Testis (tissue), 2 donors: ENCODE measurements at regions not wholly inside any gene's neighbourhood (a gene's known extent, or its start where the extent isn't known, plus 50 kb on each side); places are given as distances from the start of the nearest gene placed in this dataset.

Experiments
- DNase-seq: peaks from one replicate; pipeline ENCODE4 v3.0.0-alpha.2; 2019
- H3K27ac ChIP-seq, 2 donors: fragments of 200-600 bp; sonication (generic); one replicate each; pipeline ENCODE4 v1.5.1; 2019
- H3K27me3 ChIP-seq: fragments of 200-600 bp; sonication (generic); one replicate; pipeline ENCODE4 v1.5.1; 2019
- H3K36me3 ChIP-seq: fragments of 200-600 bp; sonication (generic); one replicate; pipeline ENCODE4 v1.5.1; 2017; ENCODE audit warnings: low read depth; ENCODE audit errors: missing control alignments
- H3K4me1 ChIP-seq: fragments of 200-600 bp; sonication (generic); one replicate; pipeline ENCODE4 v1.5.1; 2019
- H3K4me3 ChIP-seq, 2 donors: fragments of 200-600 bp; sonication (generic); one replicate each; pipeline ENCODE4 v1.5.1; 2017 to 2019
- H3K9me3 ChIP-seq: fragments of 200-600 bp; sonication (generic); one replicate; pipeline ENCODE4 v1.5.1; 2017
- POLR2A ChIP-seq: fragments of 450-650 bp; IDR thresholded peaks from one replicate; pipeline ENCODE4 v1.6.1; 2017; ENCODE audit warnings: antibody characterized with exemption, mild to moderate bottlenecking, moderate library complexity
- WGBS, 2 donors: methylation state at CpG; one replicate each; pipeline ENCODE4 v1.1.5; 2018; 5-methylcytosine and 5-hydroxymethylcytosine counted together
- intact Hi-C: fragments of 100-400 bp; cut with DNase I; formaldehyde crosslinking; loops from one replicate; pipeline ENCODE4 v1.15.1; 2023; ENCODE audit warnings: low total_unique reads
- TF ChIP-seq, protein P1 (sequence below), 3 experiments: fragments of 450-650 bp in 2 of 3; fragments of 200-600 bp in 1 of 3; sonication (generic) in 1 of 3; IDR thresholded peaks; one replicate each; pipeline ENCODE4 v1.5.1; 2016 to 2019; ENCODE audit warnings: antibody characterized with exemption in 3 of 3, mild to moderate bottlenecking in 2 of 3, moderate library complexity in 1 of 3

DNA sequence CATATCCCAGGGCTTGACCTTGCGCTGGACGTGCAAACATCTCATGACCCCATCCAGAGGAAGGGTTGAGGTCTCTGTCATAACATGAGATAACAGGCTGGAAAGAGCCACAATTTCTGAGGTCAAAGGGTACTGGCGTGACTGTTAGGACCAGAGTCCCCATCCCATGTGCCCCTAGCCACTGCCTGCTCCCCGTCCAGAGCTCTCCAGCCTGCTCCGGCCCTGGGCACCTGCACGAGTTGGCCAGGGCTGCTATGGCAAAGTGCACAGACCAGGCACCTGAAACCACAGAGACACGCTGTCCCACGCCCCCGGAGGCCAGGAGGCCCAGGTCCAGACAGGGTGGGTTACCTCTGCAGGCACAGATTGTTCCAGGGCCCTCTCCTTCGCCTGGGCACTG lies 58.9 kb downstream of the SHANK2 start:
- 94% methylated on average over 10 of the region's 10 CpGs for WGBS, 2 donors
- no peak for DNase-seq
- intact Hi-C loops = no loop called here
- Histone ChIP-seq H3K36me3 (no peaks in the 10 kb centered on the region), H3K27me3 (no peaks in the 10 kb centered on the region), H3K27ac (no peak overlapping the region), H3K9me3 (no peaks in the 10 kb centered on the region), H3K4me1 (no peaks in the 10 kb centered on the region), H3K4me3 (no peak overlapping the region)
- TF ChIP-seq, protein P1, sequence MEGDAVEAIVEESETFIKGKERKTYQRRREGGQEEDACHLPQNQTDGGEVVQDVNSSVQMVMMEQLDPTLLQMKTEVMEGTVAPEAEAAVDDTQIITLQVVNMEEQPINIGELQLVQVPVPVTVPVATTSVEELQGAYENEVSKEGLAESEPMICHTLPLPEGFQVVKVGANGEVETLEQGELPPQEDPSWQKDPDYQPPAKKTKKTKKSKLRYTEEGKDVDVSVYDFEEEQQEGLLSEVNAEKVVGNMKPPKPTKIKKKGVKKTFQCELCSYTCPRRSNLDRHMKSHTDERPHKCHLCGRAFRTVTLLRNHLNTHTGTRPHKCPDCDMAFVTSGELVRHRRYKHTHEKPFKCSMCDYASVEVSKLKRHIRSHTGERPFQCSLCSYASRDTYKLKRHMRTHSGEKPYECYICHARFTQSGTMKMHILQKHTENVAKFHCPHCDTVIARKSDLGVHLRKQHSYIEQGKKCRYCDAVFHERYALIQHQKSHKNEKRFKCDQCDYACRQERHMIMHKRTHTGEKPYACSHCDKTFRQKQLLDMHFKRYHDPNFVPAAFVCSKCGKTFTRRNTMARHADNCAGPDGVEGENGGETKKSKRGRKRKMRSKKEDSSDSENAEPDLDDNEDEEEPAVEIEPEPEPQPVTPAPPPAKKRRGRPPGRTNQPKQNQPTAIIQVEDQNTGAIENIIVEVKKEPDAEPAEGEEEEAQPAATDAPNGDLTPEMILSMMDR (IDR thresholded peaks at IDR 0.05) = no peak
- no peak for TF ChIP-seq POLR2A

DNA sequence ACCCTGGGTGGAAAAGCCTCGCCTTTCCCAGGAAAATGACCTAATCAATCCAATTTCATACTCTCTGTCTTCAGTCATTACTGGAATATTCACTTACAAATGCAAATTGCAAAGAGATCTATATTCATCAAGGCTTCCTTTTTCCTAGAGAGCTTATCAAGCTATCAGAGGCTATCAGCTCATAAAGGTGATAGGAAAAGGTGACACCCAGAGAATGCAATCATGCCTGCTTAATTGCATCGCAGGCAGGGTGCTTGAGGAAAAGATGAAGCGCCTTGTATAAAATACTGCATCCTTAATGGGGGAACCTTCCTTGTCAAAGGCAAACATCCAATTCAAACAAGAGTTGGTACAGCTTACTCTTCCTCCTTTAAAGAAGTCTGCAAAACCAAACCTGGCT lies 59.7 kb downstream of the SHANK2 start:
- Histone ChIP-seq H3K4me3 (no peak overlapping the region), H3K27me3 (no peaks in the 10 kb centered on the region), H3K36me3 (no peaks in the 10 kb centered on the region), H3K27ac (no peak overlapping the region), H3K4me1 (no peaks in the 10 kb centered on the region), H3K9me3 (no peaks in the 10 kb centered on the region)
- TF ChIP-seq POLR2A = no peak
- TF ChIP-seq, protein P1 (IDR thresholded peaks at IDR 0.05) = no peak
- intact Hi-C loops = no loop called here
- no peak for DNase-seq
- 86 to 89% methylated on average over 3 of the region's 3 CpGs for WGBS, 2 donors

DNA sequence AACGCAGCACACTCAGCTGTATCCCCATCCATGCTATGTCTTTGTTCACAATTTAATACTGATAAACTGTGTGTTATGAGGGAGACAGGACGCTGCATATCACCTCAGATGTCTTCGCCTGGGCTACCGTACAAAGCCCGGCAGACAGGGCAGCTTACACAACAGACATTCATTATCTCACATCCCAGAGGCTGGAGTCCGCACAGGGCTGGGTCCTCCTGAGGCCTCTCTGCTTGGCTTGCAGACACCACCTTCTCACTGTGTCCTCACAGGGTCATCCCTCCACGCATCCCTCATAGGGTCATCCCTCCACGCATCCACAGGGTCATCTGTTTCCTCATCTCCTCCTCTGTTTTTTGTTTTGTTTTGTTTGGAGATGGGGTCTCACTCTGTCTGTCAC lies 61.2 kb downstream of the SHANK2 start:
- Histone ChIP-seq H3K27ac (no peak overlapping the region), H3K4me3 (no peak overlapping the region), H3K4me1 (no peaks in the 10 kb centered on the region), H3K36me3 (no peaks in the 10 kb centered on the region), H3K9me3 (no peaks in the 10 kb centered on the region), H3K27me3 (no peaks in the 10 kb centered on the region)
- DNase-seq = no peak
- intact Hi-C loops = no loop called here
- WGBS, 2 donors = 91 to 95% methylated on average over 8 of the region's 8 CpGs
- no peak for TF ChIP-seq POLR2A
- TF ChIP-seq, protein P1 (IDR thresholded peaks at IDR 0.05) = no peak

DNA sequence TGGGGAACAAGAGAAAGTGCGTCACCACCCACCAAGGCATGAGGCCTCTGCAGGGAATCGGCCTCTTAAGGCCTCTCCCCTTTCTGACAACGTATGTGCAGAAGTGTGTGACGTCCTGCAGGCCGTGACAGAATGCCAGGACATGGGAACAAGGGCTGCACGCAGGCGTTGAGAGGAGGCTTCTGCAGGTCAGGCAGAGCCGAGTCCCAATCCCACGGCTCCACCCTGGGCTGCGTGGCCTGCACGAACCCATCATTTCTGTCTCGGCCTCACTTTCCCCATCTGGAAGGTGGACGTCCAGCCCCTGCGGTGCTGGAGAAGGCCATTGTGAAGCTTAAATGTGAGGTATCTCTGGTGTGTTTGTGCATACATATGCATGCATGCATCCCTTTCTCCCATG lies 61.8 kb downstream of the SHANK2 start:
- Histone ChIP-seq H3K9me3 (no peaks in the 10 kb centered on the region), H3K4me3 (no peak overlapping the region), H3K27me3 (no peaks in the 10 kb centered on the region), H3K4me1 (no peaks in the 10 kb centered on the region), H3K36me3 (no peaks in the 10 kb centered on the region), H3K27ac (no peak overlapping the region)
- WGBS, 2 donors = 95 to 98% methylated on average over 10 to 14 of the region's 14 CpGs
- intact Hi-C loops = no loop called here
- TF ChIP-seq POLR2A = no peak
- TF ChIP-seq, protein P1 (IDR thresholded peaks at IDR 0.05) = no peak
- no peak for DNase-seq

DNA sequence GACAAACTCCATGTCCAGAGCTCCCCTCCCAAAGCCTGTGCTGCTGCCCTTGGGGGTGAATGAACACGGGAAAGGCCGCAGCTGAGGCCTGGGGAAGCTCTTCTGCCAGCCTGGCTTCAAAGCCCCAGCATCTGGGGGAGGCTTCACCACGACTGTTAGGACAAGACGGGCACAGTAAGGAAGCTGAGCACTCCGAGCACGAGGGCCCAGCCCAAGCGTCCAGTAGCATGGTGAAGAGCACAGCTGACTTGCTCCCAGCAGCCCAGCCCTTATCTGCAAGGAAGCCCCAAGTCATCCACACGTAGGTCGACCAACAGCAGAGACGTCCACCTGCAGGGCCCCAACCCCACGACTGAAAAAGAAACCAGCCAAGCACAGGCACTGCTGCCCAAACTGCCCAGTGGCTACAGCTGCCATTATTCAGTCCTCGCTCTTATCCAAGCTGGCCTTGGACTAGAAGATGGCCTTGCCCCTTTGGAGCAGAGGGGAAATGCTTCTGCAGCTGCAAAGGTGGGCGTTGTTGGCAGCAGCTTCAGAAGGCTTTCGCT lies 62.5 kb downstream of the SHANK2 start:
- no peaks in the 10 kb centered on the region for H3K9me3 ChIP-seq
- 80% methylated on average over 4 to 12 of the region's 14 CpGs for WGBS, 2 donors
- no peaks in the 10 kb centered on the region for H3K36me3 ChIP-seq
- intact Hi-C loops = no loop called here
- H3K4me3 ChIP-seq = no peak overlapping the region
- H3K27ac ChIP-seq = no peak overlapping the region
- no peaks in the 10 kb centered on the region for H3K27me3 ChIP-seq
- DNase-seq = no peak
- TF ChIP-seq, protein P1 (IDR thresholded peaks at IDR 0.05) = no peak
- TF ChIP-seq POLR2A = no peak
- no peaks in the 10 kb centered on the region for H3K4me1 ChIP-seq
